GM19351 (cell line): ENCODE measurements at regions not wholly inside any gene's neighbourhood (a gene's known extent, or its start where the extent isn't known, plus 50 kb on each side); places are given as distances from the start of the nearest gene placed in this dataset.

Experiments used
- ATAC-seq: cut with Tn5 transposase; IDR thresholded peaks from one replicate; pipeline ENCODE4 v1.9.1; 2021; ENCODE audit warnings: mild to moderate bottlenecking, moderate library complexity; ENCODE audit not compliant: unreplicated experiment

- no peak for ATAC-seq
These were observed 151.6 kb downstream of the TOMM20 start for GRCh38 chr1:234976861-234977680.

DNA sequence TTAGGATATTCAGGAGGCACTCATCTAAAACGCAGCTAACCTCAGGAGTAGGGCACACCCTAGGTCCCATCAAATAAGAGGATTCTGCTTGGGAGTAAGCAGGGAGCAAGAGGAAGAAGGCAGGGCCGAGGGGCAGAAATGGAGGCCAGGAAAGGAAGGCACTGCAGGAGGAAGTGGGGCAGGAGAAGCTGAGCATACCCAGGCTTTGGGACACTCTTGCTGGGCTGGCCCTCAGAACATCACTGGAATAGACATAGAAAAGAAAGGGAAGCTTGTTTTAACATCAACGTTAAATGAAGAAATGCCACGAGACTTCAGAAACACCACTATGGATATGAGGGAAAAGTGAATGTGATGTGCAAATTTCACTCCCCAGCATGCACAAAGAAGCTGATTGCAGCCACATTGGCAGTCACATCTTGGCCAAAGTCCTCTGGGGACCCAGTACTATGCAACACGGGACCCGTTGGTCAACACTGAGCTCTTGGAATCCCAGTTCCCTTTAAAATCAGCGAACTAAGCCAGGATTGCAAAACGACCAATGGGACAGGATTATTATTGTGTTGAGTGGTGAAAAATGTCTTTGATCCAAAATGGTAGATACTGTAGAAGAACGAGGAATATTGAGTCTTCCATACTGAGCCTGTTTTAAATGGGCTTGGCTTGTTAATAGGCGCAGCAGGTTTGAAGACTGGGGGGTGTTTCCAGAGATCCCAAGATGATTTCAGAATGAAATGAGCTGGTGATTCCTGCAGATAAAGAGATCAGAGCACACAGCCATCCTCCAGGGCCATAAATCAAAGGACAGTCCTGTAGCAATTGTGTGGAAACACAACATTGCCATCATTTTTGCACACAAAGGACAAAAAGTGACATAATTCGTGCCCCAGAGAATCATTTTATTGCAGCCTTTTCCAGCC is 152.4 kb downstream of the TOMM20 start:
- ATAC-seq = no peak

GRCh38 chr1:234975122-234975940 is 153.3 kb downstream of the TOMM20 start:
- ATAC-seq = no peak

- ATAC-seq = no peak
These were observed 155.0 kb downstream of the TOMM20 start for GRCh38 chr1:234973426-234974250.

DNA sequence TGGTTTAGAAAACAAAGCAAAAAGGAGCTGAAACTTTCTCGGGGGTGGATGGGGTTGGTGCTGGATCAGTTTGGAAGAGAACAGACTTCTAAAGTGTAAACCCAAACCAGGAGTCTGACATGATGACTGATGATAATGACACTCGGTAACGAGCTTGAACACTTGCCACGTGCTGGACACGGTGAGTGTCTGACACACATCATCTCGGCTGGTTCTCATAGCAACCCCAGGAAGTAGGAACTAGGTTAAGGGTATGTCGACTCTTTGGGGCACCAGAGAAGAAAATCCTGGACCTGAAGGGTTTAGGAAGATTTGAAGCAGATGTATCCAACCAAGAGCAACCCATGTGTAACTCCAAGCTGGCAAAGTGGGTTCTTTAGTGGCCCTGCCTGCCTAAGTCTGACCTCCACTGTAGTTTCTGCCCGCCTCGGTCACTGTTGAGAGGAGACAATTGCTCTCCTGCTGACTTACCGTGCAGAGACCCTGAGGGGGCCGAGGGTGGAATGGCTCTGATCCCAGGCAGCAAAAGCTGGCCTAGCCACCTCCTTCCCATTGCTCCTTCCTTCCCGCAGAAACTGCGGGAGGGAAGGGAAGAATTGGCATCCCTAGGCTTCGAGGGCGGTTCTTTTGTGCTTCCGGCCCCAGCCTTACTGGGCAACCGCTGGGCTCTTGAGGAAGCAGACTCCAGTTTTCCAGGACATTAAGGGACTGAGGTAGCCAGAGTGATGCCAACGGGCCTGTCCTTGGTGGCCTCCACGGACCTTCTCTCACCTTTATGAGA is 156.0 kb downstream of the TOMM20 start:
- ATAC-seq = no peak

DNA sequence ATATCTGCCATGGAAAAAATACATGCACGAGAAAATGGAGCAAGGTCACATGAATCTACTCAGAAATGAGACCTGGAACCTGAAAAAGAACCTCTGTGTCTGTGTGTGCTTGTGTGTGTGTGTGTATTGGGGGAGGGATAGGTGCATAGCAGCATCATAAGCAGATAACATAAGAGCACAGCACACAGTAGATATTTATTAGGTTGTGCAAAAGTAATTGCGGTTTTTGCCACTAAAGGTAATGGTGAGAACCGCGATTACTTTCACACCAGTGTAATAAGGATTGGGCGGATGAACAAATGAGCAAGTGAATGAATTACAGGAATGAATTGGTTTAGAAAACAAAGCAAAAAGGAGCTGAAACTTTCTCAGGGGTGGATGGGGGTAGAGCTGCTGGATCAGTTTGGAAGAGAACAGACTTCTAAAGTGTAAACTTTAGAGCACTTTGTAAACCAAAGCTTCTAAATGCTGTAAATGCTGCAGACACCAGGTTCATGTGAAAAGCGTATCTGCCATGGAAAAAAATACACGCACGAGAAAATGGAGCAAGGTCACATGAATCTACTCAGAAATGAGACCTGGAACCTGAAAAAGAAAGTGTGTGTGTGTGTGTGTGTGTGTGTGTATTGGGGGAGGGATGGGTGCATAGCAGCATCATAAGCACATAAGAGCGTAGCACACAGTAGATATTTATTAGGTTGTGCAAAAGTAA is 156.9 kb downstream of the TOMM20 start:
- ATAC-seq = peak; percentile 37

DNA sequence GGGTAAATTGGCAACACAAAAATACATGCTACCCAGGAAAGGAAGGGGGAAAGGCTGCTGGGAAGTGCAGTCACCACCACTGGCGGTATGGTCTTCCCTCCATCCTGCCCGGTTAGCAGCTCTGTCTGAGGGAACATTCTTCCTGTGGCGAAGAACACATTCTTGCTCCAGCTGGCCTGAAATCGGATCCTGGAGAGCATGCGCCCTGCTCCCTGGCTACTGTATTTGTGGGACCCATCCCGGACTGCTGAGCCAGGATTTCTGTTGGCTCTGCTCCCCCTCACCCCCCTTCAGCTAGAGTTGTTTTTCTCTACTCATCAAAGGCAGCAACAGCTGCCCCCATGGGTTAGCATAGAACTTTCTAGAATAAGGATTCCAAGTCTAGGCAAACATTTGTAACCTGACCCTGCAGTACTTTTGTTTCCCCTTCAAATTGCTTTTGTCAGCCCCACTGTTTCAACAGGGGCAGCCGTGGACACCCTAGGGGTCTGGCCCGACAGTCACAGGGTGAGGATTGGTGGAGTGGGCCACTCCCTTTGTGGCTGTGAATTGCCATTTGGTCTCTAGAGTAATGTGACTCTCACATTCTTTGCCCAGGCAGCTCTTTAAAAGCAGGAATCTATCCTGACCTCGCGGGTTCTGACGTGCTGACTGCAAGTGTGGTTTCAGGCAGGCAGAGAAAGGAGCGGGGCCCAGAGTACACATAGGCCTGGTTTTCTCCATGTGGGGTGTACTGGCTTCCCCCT is 157.7 kb downstream of the TOMM20 start:
- peak; percentile 23 for ATAC-seq

DNA sequence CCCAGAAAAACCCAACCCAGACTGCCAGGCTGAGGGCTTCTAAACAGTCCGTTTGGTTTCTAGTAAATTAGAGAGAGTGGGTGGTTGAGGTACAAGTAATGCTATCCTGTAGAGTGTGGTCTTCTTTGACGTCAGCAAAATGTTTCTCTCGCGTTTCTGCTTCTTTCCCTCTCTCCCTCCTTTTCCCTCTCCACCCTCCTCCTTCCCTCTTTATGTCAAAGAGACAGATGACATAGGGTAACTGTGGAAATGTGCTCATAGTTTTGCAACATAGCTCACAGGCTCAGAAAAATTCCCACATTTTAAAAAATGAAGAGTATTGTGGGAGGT is 158.3 kb downstream of the TOMM20 start:
- no peak for ATAC-seq

DNA sequence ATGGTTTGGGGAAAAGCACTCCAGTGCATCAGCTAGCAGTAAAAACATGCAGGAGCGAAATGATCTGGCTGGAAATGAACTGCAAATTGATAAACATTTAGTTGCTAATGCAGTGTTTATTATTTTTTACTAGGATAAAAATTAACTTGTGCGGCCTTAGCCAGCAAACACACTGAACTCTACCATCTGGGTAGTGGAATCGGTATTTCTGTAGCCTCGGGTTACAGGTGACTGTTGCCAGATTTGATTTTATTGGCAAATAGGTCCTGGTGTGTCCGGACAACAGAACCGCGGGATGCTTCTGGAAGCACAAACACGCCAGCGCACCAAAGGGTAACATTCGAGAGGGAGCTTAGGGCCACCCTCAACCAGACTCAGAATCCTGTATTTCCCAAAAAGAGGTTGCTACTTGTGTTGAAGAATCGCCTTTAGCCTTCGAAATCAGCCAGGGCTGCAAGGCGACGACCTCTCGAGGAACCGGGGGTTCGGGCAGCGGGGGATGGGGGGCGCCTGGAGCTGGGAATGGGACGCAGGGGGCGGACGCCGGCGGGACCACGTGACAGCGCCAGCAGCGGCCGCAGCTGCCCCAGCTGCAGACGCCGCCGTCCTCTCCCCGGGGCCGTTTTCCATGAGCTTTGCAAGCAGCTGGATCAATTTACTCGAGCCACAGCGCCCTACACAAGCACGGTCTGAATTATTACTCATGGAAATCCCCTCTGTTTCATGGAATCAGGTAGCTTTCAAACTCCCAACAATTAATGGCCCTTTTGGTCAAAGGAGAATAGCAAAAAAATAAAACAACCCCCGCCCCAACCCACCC is 158.8 kb downstream of the TOMM20 start:
- no peak for ATAC-seq

DNA sequence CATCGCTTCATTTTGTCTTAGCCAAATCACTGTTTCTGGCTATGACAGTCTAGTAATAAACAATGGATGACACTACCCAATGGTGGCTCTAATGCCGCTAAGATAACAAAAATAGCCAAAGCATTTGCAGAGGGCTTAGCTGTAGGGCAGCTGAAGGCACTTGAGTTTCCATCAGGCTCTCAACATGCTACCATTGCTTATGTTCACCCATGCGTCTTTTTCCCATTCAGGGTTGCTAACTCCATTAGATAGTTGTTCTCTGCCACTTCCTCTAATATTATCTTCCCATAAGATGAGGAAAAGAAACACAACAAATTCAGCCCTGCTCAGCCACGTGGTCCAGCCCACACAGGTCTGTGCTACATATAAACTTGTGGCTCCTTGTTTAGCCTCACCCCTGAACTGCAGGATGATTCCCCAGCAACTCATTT is 159.6 kb downstream of the TOMM20 start:
- no peak for ATAC-seq

DNA sequence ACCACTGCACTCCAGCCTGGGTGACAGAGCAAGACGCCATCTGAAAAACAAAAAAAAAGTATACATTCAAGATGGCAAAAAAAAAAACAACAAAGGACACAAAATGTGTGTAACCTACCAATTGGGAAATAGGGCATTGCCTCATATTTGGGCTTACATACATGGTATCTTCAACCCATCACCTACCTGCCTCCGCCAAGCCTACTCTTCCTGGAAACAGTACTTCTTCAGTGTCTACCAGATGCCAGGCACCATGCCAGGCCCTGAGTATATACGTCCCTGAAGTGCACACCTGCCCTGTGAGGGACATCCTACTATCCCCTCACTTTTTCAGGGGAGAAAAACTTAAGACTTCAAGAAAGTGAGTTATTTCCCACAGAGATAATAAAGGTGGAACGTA is 160.2 kb downstream of the TOMM20 start:
- ATAC-seq = no peak

- ATAC-seq = no peak
These were observed 161.5 kb downstream of the TOMM20 start for GRCh38 chr1:234967121-234967520.

DNA sequence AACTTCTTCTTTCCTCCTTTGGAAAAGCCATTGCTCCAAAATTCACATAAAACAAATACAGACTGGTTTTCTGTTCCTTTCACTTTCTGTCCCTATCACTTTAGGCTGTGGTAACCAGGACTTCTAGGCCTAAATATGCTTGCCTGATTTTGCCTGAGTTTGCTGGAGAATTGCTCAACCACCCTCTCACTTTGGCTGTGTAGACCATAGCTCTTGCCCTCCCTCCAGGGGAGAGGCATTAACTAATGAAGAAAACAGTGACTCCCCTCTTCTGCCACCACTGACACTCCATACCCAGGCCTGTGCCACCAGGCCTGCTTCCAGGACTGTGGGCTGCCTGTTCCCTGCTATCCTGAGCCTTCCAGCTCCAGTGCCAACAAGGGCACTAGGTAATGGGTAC is 163.5 kb downstream of the TOMM20 start:
- ATAC-seq = no peak

GRCh38 chr1:234963904-234964702 is 164.5 kb downstream of the TOMM20 start:
- no peak for ATAC-seq

DNA sequence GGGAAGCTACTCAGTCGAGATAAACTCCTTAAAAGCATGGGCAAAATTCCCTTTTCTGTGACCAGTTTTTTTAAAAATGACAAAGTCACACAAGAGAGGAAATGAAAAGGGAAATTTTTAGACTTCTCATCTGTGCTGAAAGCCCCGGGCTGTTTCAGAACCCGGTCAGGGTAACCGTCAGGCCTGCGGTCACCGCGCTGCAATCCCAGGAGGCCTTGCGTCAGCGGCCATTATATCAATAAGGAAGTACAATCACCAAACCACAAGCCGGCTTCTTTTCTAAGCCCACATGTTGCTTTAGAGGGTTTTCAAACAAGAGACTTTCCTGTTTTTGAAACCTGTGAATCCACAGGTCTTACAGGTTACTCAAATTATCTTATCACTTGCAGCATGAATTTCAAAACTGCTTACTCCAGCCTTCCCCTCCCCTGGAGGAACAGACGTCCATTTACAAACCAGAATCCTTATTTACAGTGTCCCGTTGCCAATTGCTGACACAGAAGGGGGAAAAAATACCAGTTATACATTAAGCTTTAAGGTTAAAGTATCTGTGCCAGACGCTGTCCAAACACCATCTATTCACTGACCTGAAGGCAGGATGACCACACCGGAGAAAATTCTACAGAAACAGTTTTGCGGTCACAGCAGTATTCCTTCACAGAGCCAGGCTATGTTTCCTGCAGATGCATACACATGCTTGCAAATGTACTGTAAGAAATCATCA is 165.3 kb downstream of the TOMM20 start:
- peak; percentile 81 for ATAC-seq
